CD14-positive monocyte (primary cell): ENCODE measurements at regions not wholly inside any gene's neighbourhood (a gene's known extent, or its start where the extent isn't known, plus 50 kb on each side); places are given as distances from the start of the nearest gene placed in this dataset.

ENCODE experiments used
- DNase-seq, 3 donors: peaks; one replicate each; pipeline ENCODE4 v3.0.0-alpha.2; 2011 to 2022
- H2AFZ ChIP-seq: 2 replicates; pipeline ENCODE4 v1.6.0; 2012; ENCODE audit warnings: mild to moderate bottlenecking, low read depth, low read length, inconsistent platforms; ENCODE audit not compliant: insufficient read depth, poor library complexity, severe bottlenecking
- H3K27ac ChIP-seq, 2 donors: 1 replicate in 1 of 2; 2 replicates in 1 of 2; pipeline ENCODE4 v1.5.1; 2012 to 2013; ENCODE audit warnings: low read length in 2 of 2, control low read depth in 1 of 2, inconsistent platforms in 1 of 2, low read depth in 1 of 2, mild to moderate bottlenecking in 1 of 2
- H3K27me3 ChIP-seq, 2 donors: one replicate each; pipeline versions ENCODE4 v1.6.0 to v1.6.1; 2011 to 2013; ENCODE audit warnings: low read length in 2 of 2; ENCODE audit not compliant: control insufficient read depth in 2 of 2, insufficient read depth in 2 of 2
- H3K36me3 ChIP-seq, 2 donors: replicated peaks in 1 of 2; 1 replicate in 1 of 2; 2 replicates in 1 of 2; pipeline versions ENCODE4 v1.5.1 to v1.6.1; 2012 to 2013; ENCODE audit warnings: low read length in 2 of 2, control low read depth in 1 of 2, inconsistent platforms in 1 of 2, mild to moderate bottlenecking in 1 of 2; ENCODE audit not compliant: insufficient read depth in 2 of 2, control insufficient read depth in 1 of 2
- H3K4me1 ChIP-seq, 2 donors: 1 replicate in 1 of 2; 2 replicates in 1 of 2; pipeline versions ENCODE4 v1.5.1 to v1.6.1; 2012 to 2013; ENCODE audit warnings: low read length in 2 of 2, control low read depth in 1 of 2, inconsistent platforms in 1 of 2, mild to moderate bottlenecking in 1 of 2, moderate library complexity in 1 of 2; ENCODE audit not compliant: insufficient read depth in 2 of 2, control insufficient read depth in 1 of 2
- H3K4me2 ChIP-seq: replicated peaks from 2 replicates; pipeline ENCODE3; 2012; ENCODE audit warnings: low read length, moderate library complexity, mild to moderate bottlenecking; ENCODE audit not compliant: poor library complexity, severe bottlenecking; ENCODE audit errors: extremely low read depth
- H3K4me3 ChIP-seq, 3 experiments: fragments of 200-600 bp in 1 of 3; sonication (generic) in 1 of 3; replicated peaks in 1 of 3; 1 replicate in 2 of 3; 2 replicates in 1 of 3; pipeline ENCODE4 v1.5.1; 2011 to 2013; ENCODE audit warnings: low read length in 3 of 3, mild to moderate bottlenecking in 3 of 3, control low read depth in 2 of 3, low read depth in 2 of 3, inconsistent platforms in 1 of 3, moderate library complexity in 1 of 3
- H3K79me2 ChIP-seq: 2 replicates; pipeline ENCODE4 v1.6.0; 2012; ENCODE audit warnings: mild to moderate bottlenecking, control low read depth, inconsistent platforms, low read length, moderate library complexity; ENCODE audit not compliant: insufficient read depth
- H3K9ac ChIP-seq: 2 replicates; pipeline ENCODE4 v1.6.0; 2017; ENCODE audit warnings: low read length, mild to moderate bottlenecking; ENCODE audit not compliant: insufficient read depth, poor library complexity, severe bottlenecking
- H3K9me3 ChIP-seq, 2 donors: replicated peaks in 1 of 2; 1 replicate in 1 of 2; 2 replicates in 1 of 2; pipeline versions ENCODE4 v1.5.1 to v1.6.1; 2012 to 2013; ENCODE audit warnings: low read length in 2 of 2, control low read depth in 1 of 2; ENCODE audit not compliant: control insufficient read depth in 1 of 2, insufficient read depth in 1 of 2
- H4K20me1 ChIP-seq: 2 replicates; pipeline ENCODE4 v1.6.0; 2012; ENCODE audit warnings: mild to moderate bottlenecking, low read length, control low read depth, moderate library complexity; ENCODE audit not compliant: insufficient read depth
- H3K27ac Mint-ChIP-seq, 7 donors: one replicate each; pipeline ENCODE4 v1.8.0; 2020; ENCODE audit warnings: mild to moderate bottlenecking in 7 of 7, mixed read lengths in 7 of 7, moderate library complexity in 6 of 7, inconsistent platforms in 2 of 7
- H3K27me3 Mint-ChIP-seq, 3 donors: one replicate each; pipeline ENCODE4 v1.8.0; 2021 to 2022; ENCODE audit warnings: low read depth in 3 of 3, mild to moderate bottlenecking in 3 of 3, mixed read lengths in 3 of 3, moderate library complexity in 3 of 3, inconsistent platforms in 1 of 3
- H3K36me3 Mint-ChIP-seq, 2 donors: one replicate each; pipeline ENCODE4 v1.8.0; 2020; ENCODE audit warnings: mixed read lengths in 2 of 2, inconsistent platforms in 1 of 2, mild to moderate bottlenecking in 1 of 2
- H3K4me1 Mint-ChIP-seq: one replicate; pipeline ENCODE4 v1.8.0; 2020; ENCODE audit warnings: mild to moderate bottlenecking, mixed read lengths
- H3K4me3 Mint-ChIP-seq, 2 donors: one replicate each; pipeline ENCODE4 v1.8.0; 2020; ENCODE audit warnings: mild to moderate bottlenecking in 2 of 2, mixed read lengths in 2 of 2, moderate library complexity in 1 of 2
- H3K9me3 Mint-ChIP-seq, 7 donors: one replicate each; pipeline ENCODE4 v1.8.0; 2020 to 2022; ENCODE audit warnings: mixed read lengths in 7 of 7, mild to moderate bottlenecking in 6 of 7, moderate library complexity in 6 of 7, inconsistent platforms in 2 of 7
- CTCF ChIP-seq: fragments of 200-600 bp; IDR thresholded peaks from one replicate; pipeline ENCODE4 v1.8.0; 2022; ENCODE audit warnings: antibody characterized with exemption, mild to moderate bottlenecking
- WGBS: methylation state at CpG from one replicate; pipeline ENCODE4 v1.1.5; 2013; ENCODE audit warnings: missing lambda C conversion rate; ENCODE audit not compliant: insufficient coverage; 5-methylcytosine and 5-hydroxymethylcytosine counted together
- intact Hi-C, 2 donors: fragments of 100-400 bp; cut with micrococcal nuclease; formaldehyde crosslinking; loops; one replicate each; pipeline versions ENCODE4 v1.15.0 to v1.15.1; 2023

DNA sequence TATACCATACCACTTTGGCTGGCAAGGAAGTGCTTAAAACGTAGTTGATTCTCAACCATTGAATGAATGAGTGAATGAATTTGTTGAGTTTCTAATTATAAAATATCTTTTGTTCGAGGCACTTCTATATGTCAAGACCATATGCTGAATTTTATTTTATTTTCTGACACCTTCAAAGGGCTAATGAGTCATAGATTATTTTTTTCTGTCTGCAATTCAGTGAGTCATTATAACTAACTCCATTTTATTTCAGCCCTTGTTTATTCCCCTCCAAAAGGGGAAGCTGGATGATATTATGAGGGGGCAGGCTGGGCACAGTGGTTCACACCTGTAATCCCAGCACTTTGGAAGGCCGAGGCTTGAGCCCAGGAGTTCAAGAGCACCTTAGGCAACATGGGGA is 142.4 kb downstream of the P2RY1 start:
- Histone ChIP-seq H3K27ac (no peak overlapping the region), H3K36me3 (no peaks in the 10 kb centered on the region), H3K4me1 (no peaks in the 10 kb centered on the region), H3K9ac (no peak overlapping the region), H3K9me3 (peaks cover 0 to 9% of the 10 kb centered on the region in 2 donors), H3K27me3 (no peaks in the 10 kb centered on the region), H3K79me2 (no peaks in the 10 kb centered on the region), H2AFZ (no peak overlapping the region), H3K4me3 (no peak overlapping the region), H4K20me1 (no peaks in the 10 kb centered on the region), H3K4me2 (no peak overlapping the region)
- Mint-ChIP-seq H3K4me3 (no peak overlapping the region), H3K27ac (peak overlapping the region in 1 of 7 donors; percentile 47), H3K36me3 (no peaks in the 10 kb centered on the region), H3K27me3 (peaks cover 0 to 5% (median 0%) of the 10 kb centered on the region in 3 donors), H3K4me1 (no peaks in the 10 kb centered on the region), H3K9me3 (peaks cover 0 to 13% (median 7%) of the 10 kb centered on the region in 7 donors)
- DNase-seq, result no peak
- WGBS, result 56% methylated on average over 1 of the region's 3 CpGs
- intact Hi-C loops, result no loop called here
- no peak for TF ChIP-seq CTCF

DNA sequence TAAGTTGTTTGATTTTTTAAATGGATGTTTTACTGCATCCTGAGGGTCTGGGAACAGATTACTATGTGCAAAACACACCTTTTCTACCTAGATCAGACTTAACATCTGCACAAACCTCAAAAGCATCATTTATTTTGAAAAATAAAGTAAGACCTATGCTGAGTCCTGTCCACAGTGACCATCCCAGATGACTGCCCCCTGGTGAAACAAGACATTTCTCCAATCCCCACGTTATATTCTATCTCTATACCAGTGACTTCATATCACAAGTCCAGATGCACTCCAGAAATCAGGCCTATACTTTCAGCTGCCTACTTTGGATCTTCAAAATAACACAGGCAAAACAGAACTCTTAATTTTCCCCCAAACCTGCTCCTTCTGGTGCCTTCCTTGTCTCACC is 143.2 kb downstream of the P2RY1 start:
- WGBS, result 91% methylated on average over 1 of the region's 1 CpG
- H2AFZ ChIP-seq, result no peak overlapping the region
- H3K36me3 ChIP-seq, result no peaks in the 10 kb centered on the region
- no peak overlapping the region for H3K27ac ChIP-seq
- Mint-ChIP-seq H3K27me3 (peaks cover 0 to 3% (median 0%) of the 10 kb centered on the region in 3 donors), H3K36me3 (no peaks in the 10 kb centered on the region), H3K9me3 (peaks cover 0 to 13% (median 7%) of the 10 kb centered on the region in 7 donors), H3K27ac (no peak overlapping the region), H3K4me1 (no peaks in the 10 kb centered on the region), H3K4me3 (no peak overlapping the region)
- no peak for DNase-seq
- no peaks in the 10 kb centered on the region for H3K79me2 ChIP-seq
- H4K20me1 ChIP-seq, result no peaks in the 10 kb centered on the region
- H3K27me3 ChIP-seq, result no peaks in the 10 kb centered on the region
- H3K4me3 ChIP-seq, result no peak overlapping the region
- H3K4me2 ChIP-seq, result no peak overlapping the region
- peaks cover 0 to 9% of the 10 kb centered on the region in 2 donors for H3K9me3 ChIP-seq
- no peak overlapping the region for H3K9ac ChIP-seq
- H3K4me1 ChIP-seq, result no peaks in the 10 kb centered on the region
- TF ChIP-seq CTCF, result no peak
- intact Hi-C loops, result no loop called here
